Type B pancreatic cell (in vitro differentiated cells): ENCODE measurements at regions not wholly inside any gene's neighbourhood (a gene's known extent, or its start where the extent isn't known, plus 50 kb on each side); places are given as distances from the start of the nearest gene placed in this dataset.

Source experiments
- DNase-seq: peaks from one replicate; pipeline ENCODE4 v3.0.0; 2021; ENCODE audit warnings: mixed read lengths; ENCODE audit not compliant: unreplicated experiment; ENCODE audit errors: extremely low spot score
- H3K27ac Mint-ChIP-seq: 2 replicates; pipeline ENCODE4 v1.8.0; 2021; ENCODE audit warnings: mild to moderate bottlenecking, mixed read lengths
- H3K27me3 Mint-ChIP-seq: 2 replicates; pipeline ENCODE4 v1.8.0; 2021; ENCODE audit warnings: mixed read lengths
- H3K36me3 Mint-ChIP-seq: 2 replicates; pipeline ENCODE4 v1.8.0; 2021; ENCODE audit warnings: mixed read lengths
- H3K4me1 Mint-ChIP-seq: one replicate; pipeline ENCODE4 v1.8.0; 2021; ENCODE audit warnings: mixed read lengths; ENCODE audit not compliant: unreplicated experiment
- H3K4me3 Mint-ChIP-seq: 2 replicates; pipeline ENCODE4 v1.8.0; 2021; ENCODE audit warnings: mild to moderate bottlenecking, mixed read lengths
- H3K9me3 Mint-ChIP-seq: 2 replicates; pipeline ENCODE4 v1.8.0; 2021; ENCODE audit warnings: mixed read lengths
- CTCF ChIP-seq: fragments of 200-600 bp; sonication (generic); conservative IDR thresholded peaks from 2 replicates; pipeline ENCODE4 v1.5.0; 2021; ENCODE audit warnings: antibody characterized with exemption, mild to moderate bottlenecking

DNA sequence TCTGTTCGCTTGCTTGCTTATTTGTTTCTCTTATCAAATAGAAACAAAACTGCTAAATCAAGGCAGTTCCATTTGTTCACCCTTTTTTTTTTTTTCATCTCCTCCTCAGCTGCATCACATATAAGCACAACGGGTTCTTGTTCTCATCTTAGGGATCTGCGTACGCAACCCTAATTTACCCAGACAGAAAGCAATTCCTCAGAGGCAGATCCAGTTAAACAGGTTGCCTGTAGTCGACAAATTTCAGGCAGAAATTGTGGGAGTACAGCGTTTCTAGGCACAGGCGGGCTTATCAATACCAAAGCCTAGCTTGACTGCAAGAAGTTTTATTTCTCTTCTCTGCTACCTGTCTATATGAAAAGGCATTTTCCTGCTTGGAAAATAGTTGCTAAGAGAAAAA is 565.4 kb downstream of the NXPH1 start:
- Mint-ChIP-seq H3K36me3 (no peaks in the 10 kb centered on the region), H3K4me3 (peak overlapping the region; percentile 8), H3K27ac (no peak overlapping the region), H3K27me3 (no peaks in the 10 kb centered on the region), H3K4me1 (no peaks in the 10 kb centered on the region), H3K9me3 (no peaks in the 10 kb centered on the region)
- TF ChIP-seq CTCF = no peak
- no peak for DNase-seq

DNA sequence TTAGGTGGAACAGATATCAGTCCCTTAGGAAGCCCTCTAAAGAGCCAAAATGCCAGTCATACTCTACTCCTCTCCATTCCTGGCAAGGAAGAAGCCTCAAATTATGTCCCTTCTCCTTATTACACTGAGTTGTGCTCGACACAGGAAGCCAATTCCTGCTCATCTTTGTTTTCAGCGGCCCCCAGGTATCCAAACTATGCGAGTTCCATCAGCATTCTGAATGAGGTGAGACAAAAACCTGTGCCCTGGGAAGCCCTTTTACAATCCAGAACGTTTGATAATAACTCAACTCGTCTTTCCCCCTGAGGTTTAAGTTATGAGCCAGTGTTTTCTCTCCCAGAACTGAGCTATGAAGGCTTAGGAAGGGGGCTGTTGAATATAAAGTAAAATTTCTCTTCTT is 580.5 kb downstream of the NXPH1 start:
- DNase-seq = no peak
- Mint-ChIP-seq H3K4me1 (no peaks in the 10 kb centered on the region), H3K27ac (no peak overlapping the region), H3K9me3 (no peaks in the 10 kb centered on the region), H3K27me3 (no peaks in the 10 kb centered on the region), H3K4me3 (no peak overlapping the region), H3K36me3 (no peaks in the 10 kb centered on the region)
- TF ChIP-seq CTCF = no peak

DNA sequence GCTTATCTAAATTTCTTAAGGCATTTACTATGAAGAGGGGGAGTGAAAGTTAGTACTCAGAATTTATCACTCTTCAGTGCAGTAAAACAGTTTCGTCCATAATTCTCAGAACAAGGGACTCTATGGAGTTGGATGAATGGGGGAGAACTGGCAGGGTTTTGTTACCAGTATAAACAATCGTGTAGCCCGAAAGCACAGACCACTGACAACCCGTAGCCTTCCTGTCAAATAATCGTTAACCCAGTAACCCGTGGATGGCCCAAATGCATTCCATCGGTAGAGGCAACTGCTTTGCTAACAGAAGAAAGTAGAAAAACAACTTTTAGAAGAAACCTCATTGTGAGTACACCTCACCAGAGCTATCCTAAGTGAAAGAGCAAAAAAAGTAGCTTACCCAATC is 583.9 kb downstream of the NXPH1 start:
- H3K27ac Mint-ChIP-seq = no peak overlapping the region

DNA sequence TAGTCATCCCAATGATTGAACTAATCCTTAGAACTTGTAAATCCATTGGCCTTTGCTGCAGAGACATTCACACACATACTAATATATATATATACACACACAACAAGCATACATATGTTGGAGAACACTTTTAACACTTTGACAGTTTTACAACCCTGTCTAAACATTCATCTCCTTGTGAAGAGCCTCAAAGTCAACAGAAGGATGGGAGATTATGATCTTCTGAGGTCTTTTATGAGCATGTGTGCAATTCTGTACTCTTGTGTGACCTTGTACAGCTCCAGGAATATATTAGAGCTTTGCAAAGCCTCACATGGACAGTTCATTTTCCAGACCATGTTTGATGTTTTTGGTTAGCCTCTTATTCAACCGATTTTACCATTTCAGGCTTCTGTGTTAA is 589.0 kb downstream of the NXPH1 start:
- DNase-seq = no peak
- Mint-ChIP-seq H3K27ac (no peak overlapping the region), H3K27me3 (peaks cover 7% of the 10 kb centered on the region), H3K9me3 (peaks cover 6% of the 10 kb centered on the region), H3K4me3 (no peak overlapping the region), H3K36me3 (no peaks in the 10 kb centered on the region), H3K4me1 (no peaks in the 10 kb centered on the region)
- no peak for TF ChIP-seq CTCF

More for the DNA sequence above, 583.9 kb downstream of the NXPH1 start:
- Mint-ChIP-seq H3K4me3 (no peak overlapping the region), H3K9me3 (peaks cover 6% of the 10 kb centered on the region), H3K4me1 (no peaks in the 10 kb centered on the region), H3K27me3 (no peaks in the 10 kb centered on the region), H3K36me3 (no peaks in the 10 kb centered on the region)
- no peak for DNase-seq
- TF ChIP-seq CTCF = no peak

- TF ChIP-seq CTCF = no peak
- no peak overlapping the region for H3K4me3 Mint-ChIP-seq
- no peak for DNase-seq
- H3K27ac Mint-ChIP-seq = no peak overlapping the region
- H3K36me3 Mint-ChIP-seq = no peaks in the 10 kb centered on the region
- H3K27me3 Mint-ChIP-seq = peaks cover 13% of the 10 kb centered on the region
- H3K4me1 Mint-ChIP-seq = no peaks in the 10 kb centered on the region
- peaks cover 6% of the 10 kb centered on the region for H3K9me3 Mint-ChIP-seq
These were observed 590.4 kb downstream of the NXPH1 start for GRCh38 chr7:9023675-9024294.

- H3K36me3 Mint-ChIP-seq = no peaks in the 10 kb centered on the region
- H3K4me1 Mint-ChIP-seq = no peaks in the 10 kb centered on the region
- no peak for TF ChIP-seq CTCF
- no peaks in the 10 kb centered on the region for H3K9me3 Mint-ChIP-seq
- H3K27ac Mint-ChIP-seq = no peak overlapping the region
- H3K4me3 Mint-ChIP-seq = no peak overlapping the region
- DNase-seq = no peak
- peaks cover 13% of the 10 kb centered on the region for H3K27me3 Mint-ChIP-seq
These were observed 592.7 kb downstream of the NXPH1 start for GRCh38 chr7:9026121-9026520.
